ENCODE measurements at regions not wholly inside any gene's neighbourhood (a gene's known extent, or its start where the extent isn't known, plus 50 kb on each side); places are given as distances from the start of the nearest gene placed in this dataset.

- Histone ChIP-seq H3K36me3 (replicated peaks in 1 of 2; ENCODE audit: control insufficient read depth in 1 of 2, insufficient read depth in 2 of 2, low read length in 2 of 2) (no peaks in the 10 kb centered on the region), H3K9me3 (replicated peaks in 1 of 2; ENCODE audit: control insufficient read depth in 1 of 2, insufficient read depth in 1 of 2, low read length in 2 of 2) (no peaks in the 10 kb centered on the region), H3K27me3 (ENCODE audit: control insufficient read depth in 2 of 2, insufficient read depth in 2 of 2, low read length in 2 of 2) (no peaks in the 10 kb centered on the region), H2AFZ (ENCODE audit: insufficient read depth, low read depth, low read length, poor library complexity, severe bottlenecking) (no peak overlapping the region), H3K4me1 (ENCODE audit: control insufficient read depth in 1 of 2, insufficient read depth in 2 of 2, low read length in 2 of 2) (peaks cover 15 to 17% of the 10 kb centered on the region in 2 donors), H3K4me3 (replicated peaks in 1 of 3; ENCODE audit: low read depth in 2 of 3, low read length in 3 of 3) (no peak overlapping the region), H3K27ac (ENCODE audit: low read depth in 1 of 2, low read length in 2 of 2) (no peak overlapping the region), H3K79me2 (ENCODE audit: insufficient read depth, low read length) (no peaks in the 10 kb centered on the region), H3K4me2 (replicated peaks; ENCODE audit: extremely low read depth, low read length, poor library complexity, severe bottlenecking) (no peak overlapping the region), H4K20me1 (ENCODE audit: insufficient read depth, low read length) (no peaks in the 10 kb centered on the region), H3K9ac (ENCODE audit: insufficient read depth, low read length, poor library complexity, severe bottlenecking) (no peak overlapping the region)
- intact Hi-C loops (cut with micrococcal nuclease), result no loop called here
- no peak for TF ChIP-seq CTCF (IDR thresholded peaks at IDR 0.05)
- peaks cover 0 to 2% (median 0%) of the 10 kb centered on the region in 7 donors for H3K9me3 Mint-ChIP-seq
- WGBS (ENCODE audit: insufficient coverage), result 94% methylated on average over 3 of the region's 5 CpGs
- no peak overlapping the region for H3K4me3 Mint-ChIP-seq
- peak overlapping the region in 1 of 7 donors; percentile 29 for H3K27ac Mint-ChIP-seq
- H3K36me3 Mint-ChIP-seq, result no peaks in the 10 kb centered on the region
- peaks cover 0 to 1% (median 0%) of the 10 kb centered on the region in 3 donors for H3K27me3 Mint-ChIP-seq (ENCODE audit: low read depth in 3 of 3)
- DNase-seq, result no peak
- H3K4me1 Mint-ChIP-seq, result peaks cover 20% of the 10 kb centered on the region
Observed at GRCh38 chr9:99749641-99750040, 72.0 kb upstream of the NR4A3 start.

DNA sequence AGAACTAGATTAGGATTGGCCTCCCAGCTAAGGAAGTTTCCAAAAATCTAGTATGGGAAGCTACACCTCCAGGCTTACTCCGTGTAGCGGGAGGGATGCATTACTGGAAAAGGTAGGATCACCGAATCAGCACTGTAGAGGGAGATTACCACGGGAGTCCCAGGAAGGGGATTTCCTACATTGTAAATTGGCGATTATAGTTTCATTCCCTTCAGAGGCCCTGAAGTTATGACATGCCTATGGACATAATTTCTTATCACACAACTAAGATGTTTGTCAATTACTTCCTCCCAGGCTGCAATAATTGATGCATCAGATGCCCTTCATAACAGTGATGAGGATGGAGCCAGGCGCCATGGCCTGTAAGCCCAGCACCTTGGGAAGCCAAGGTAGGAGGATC, 71.2 kb upstream of the NR4A3 start:
- no peaks in the 10 kb centered on the region for H3K9me3 ChIP-seq (replicated peaks in 1 of 2; ENCODE audit: control insufficient read depth in 1 of 2, insufficient read depth in 1 of 2, low read length in 2 of 2)
- H4K20me1 ChIP-seq (ENCODE audit: insufficient read depth, low read length), result no peaks in the 10 kb centered on the region
- no peak overlapping the region for H2AFZ ChIP-seq (ENCODE audit: insufficient read depth, low read depth, low read length, poor library complexity, severe bottlenecking)
- no peak overlapping the region for H3K4me2 ChIP-seq (replicated peaks; ENCODE audit: extremely low read depth, low read length, poor library complexity, severe bottlenecking)
- H3K4me3 ChIP-seq (replicated peaks in 1 of 3; ENCODE audit: low read depth in 2 of 3, low read length in 3 of 3), result no peak overlapping the region
- intact Hi-C loops (cut with micrococcal nuclease), result no loop called here
- peaks cover 20% of the 10 kb centered on the region for H3K4me1 Mint-ChIP-seq
- no peak overlapping the region for H3K4me3 Mint-ChIP-seq
- no peak overlapping the region for H3K27ac ChIP-seq (ENCODE audit: low read depth in 1 of 2, low read length in 2 of 2)
- H3K9ac ChIP-seq (ENCODE audit: insufficient read depth, low read length, poor library complexity, severe bottlenecking), result no peak overlapping the region
- peaks cover 15 to 17% of the 10 kb centered on the region in 2 donors for H3K4me1 ChIP-seq (ENCODE audit: control insufficient read depth in 1 of 2, insufficient read depth in 2 of 2, low read length in 2 of 2)
- no peak for DNase-seq
- TF ChIP-seq CTCF (IDR thresholded peaks at IDR 0.05), result no peak
- 100% methylated on average over 4 of the region's 6 CpGs for WGBS (ENCODE audit: insufficient coverage)
- H3K36me3 ChIP-seq (replicated peaks in 1 of 2; ENCODE audit: control insufficient read depth in 1 of 2, insufficient read depth in 2 of 2, low read length in 2 of 2), result no peaks in the 10 kb centered on the region
- H3K36me3 Mint-ChIP-seq, result no peaks in the 10 kb centered on the region
- peaks cover 0 to 3% (median 1%) of the 10 kb centered on the region in 3 donors for H3K27me3 Mint-ChIP-seq (ENCODE audit: low read depth in 3 of 3)
- no peak overlapping the region for H3K27ac Mint-ChIP-seq
- no peaks in the 10 kb centered on the region for H3K79me2 ChIP-seq (ENCODE audit: insufficient read depth, low read length)
- H3K9me3 Mint-ChIP-seq, result peaks cover 0 to 2% (median 0%) of the 10 kb centered on the region in 7 donors
- no peaks in the 10 kb centered on the region for H3K27me3 ChIP-seq (ENCODE audit: control insufficient read depth in 2 of 2, insufficient read depth in 2 of 2, low read length in 2 of 2)

Measured in CD14-positive monocyte (primary cell).